ENCODE measurements at regions not wholly inside any gene's neighbourhood (a gene's known extent, or its start where the extent isn't known, plus 50 kb on each side); places are given as distances from the start of the nearest gene placed in this dataset.

GRCh38 chr2:234751275-234751973, 200.4 kb upstream of the SH3BP4 start:
- no peak overlapping the region for H3K4me3 ChIP-seq (ENCODE audit: low read depth, low read length)
- H3K27me3 ChIP-seq (ENCODE audit: control insufficient read depth, insufficient read depth, low read length): no peaks in the 10 kb centered on the region
- POLR2A ChIA-PET: no interaction called here
- H3K27ac ChIP-seq (ENCODE audit: low read depth, low read length): no peak overlapping the region
- no peak for TF ChIP-seq CTCF (IDR thresholded peaks at IDR 0.05; ENCODE audit: low read depth, low read length)
- H3K9me3 ChIP-seq (ENCODE audit: control insufficient read depth, insufficient read depth, low read length): no peaks in the 10 kb centered on the region
- CTCF ChIA-PET: no interaction called here
- DNase-seq (ENCODE audit: low read depth, low spot score): no peak

- no peak for TF ChIP-seq CTCF (IDR thresholded peaks at IDR 0.05; ENCODE audit: low read depth, low read length)
- Histone ChIP-seq H3K27ac (ENCODE audit: low read depth, low read length) (no peak overlapping the region), H3K9me3 (ENCODE audit: control insufficient read depth, insufficient read depth, low read length) (no peaks in the 10 kb centered on the region; the same call in 1 of the 2 replicates), H3K4me3 (ENCODE audit: low read depth, low read length) (no peak overlapping the region), H3K27me3 (ENCODE audit: control insufficient read depth, insufficient read depth, low read length) (no peaks in the 10 kb centered on the region)
- POLR2A ChIA-PET: no interaction called here
- no peak for DNase-seq (ENCODE audit: low read depth, low spot score)
- CTCF ChIA-PET: no interaction called here
Observed at GRCh38 chr2:234747833-234748559, 203.8 kb upstream of the SH3BP4 start.

- Histone ChIP-seq H3K4me3 (ENCODE audit: low read depth, low read length) (no peak overlapping the region), H3K27ac (ENCODE audit: low read depth, low read length) (no peak overlapping the region), H3K27me3 (ENCODE audit: control insufficient read depth, insufficient read depth, low read length) (no peaks in the 10 kb centered on the region), H3K9me3 (ENCODE audit: control insufficient read depth, insufficient read depth, low read length) (no peaks in the 10 kb centered on the region; the same call in 1 of the 2 replicates)
- no peak for TF ChIP-seq CTCF (IDR thresholded peaks at IDR 0.05; ENCODE audit: low read depth, low read length)
- DNase-seq (ENCODE audit: low read depth, low spot score): no peak
- CTCF ChIA-PET: no interaction called here
- POLR2A ChIA-PET: no interaction called here
Observed at GRCh38 chr2:234747032-234747431, 204.8 kb upstream of the SH3BP4 start.

- no peaks in the 10 kb centered on the region; the same call in 1 of the 2 replicates for H3K9me3 ChIP-seq (ENCODE audit: control insufficient read depth, insufficient read depth, low read length)
- POLR2A ChIA-PET: no interaction called here
- TF ChIP-seq CTCF (IDR thresholded peaks at IDR 0.05; ENCODE audit: low read depth, low read length): no peak
- no peak overlapping the region for H3K4me3 ChIP-seq (ENCODE audit: low read depth, low read length)
- no peaks in the 10 kb centered on the region for H3K27me3 ChIP-seq (ENCODE audit: control insufficient read depth, insufficient read depth, low read length)
- no peak overlapping the region for H3K27ac ChIP-seq (ENCODE audit: low read depth, low read length)
- CTCF ChIA-PET: interaction anchor here (0.6 kb wide), 1 partner anchor 848 kb away, joined by 7 read pairs; no protein-coding TSS in a partner anchor
- no peak for DNase-seq (ENCODE audit: low read depth, low spot score)
Observed at GRCh38 chr2:234745347-234745746, 206.5 kb upstream of the SH3BP4 start.

GRCh38 chr2:234741976-234742375, 209.8 kb upstream of the SH3BP4 start:
- no peak overlapping the region for H3K27ac ChIP-seq (ENCODE audit: low read depth, low read length)
- H3K4me3 ChIP-seq (ENCODE audit: low read depth, low read length): no peak overlapping the region
- ChIA-PET CTCF (no interaction called here), POLR2A (no interaction called here)
- TF ChIP-seq CTCF (IDR thresholded peaks at IDR 0.05; ENCODE audit: low read depth, low read length): no peak
- no peak for DNase-seq (ENCODE audit: low read depth, low spot score)
- no peaks in the 10 kb centered on the region for H3K27me3 ChIP-seq (ENCODE audit: control insufficient read depth, insufficient read depth, low read length)
- H3K9me3 ChIP-seq (ENCODE audit: control insufficient read depth, insufficient read depth, low read length): no peaks in the 10 kb centered on the region; the same call in 1 of the 2 replicates

All from AG04450 (cell line).